ENCODE measurements at regions not wholly inside any gene's neighbourhood (a gene's known extent, or its start where the extent isn't known, plus 50 kb on each side); places are given as distances from the start of the nearest gene placed in this dataset.

- H3K9me3 ChIP-seq (ENCODE audit: low read length) = no peaks in the 10 kb centered on the region
Measured at GRCh38 chr10:61271127-61271780, 181.9 kb downstream of the TMEM26 start.

GRCh38 chr10:61263518-61263917, 189.7 kb downstream of the TMEM26 start:
- H3K4me2 ChIP-seq (ENCODE audit: low read length) = no peak overlapping the region
- intact Hi-C loops (cut with micrococcal nuclease; ENCODE audit: unreplicated experiment) = no loop called here
- no peak for DNase-seq (ENCODE audit: low spot score)

More at GRCh38 chr10:61271127-61271780, 181.9 kb downstream of the TMEM26 start:
- H2AFZ ChIP-seq (ENCODE audit: low read length) = no peak overlapping the region
- no peak overlapping the region for H3K4me3 ChIP-seq (ENCODE audit: low read depth, low read length, poor library complexity, severe bottlenecking)
- ChIA-PET CTCF (ENCODE audit: unreplicated experiment) (no interaction called here), POLR2A (no interaction called here)
- H3K79me2 ChIP-seq (ENCODE audit: insufficient read depth, low read depth, low read length) = no peaks in the 10 kb centered on the region
- H3K4me1 ChIP-seq (ENCODE audit: insufficient read depth, low read length, poor library complexity, severe bottlenecking) = no peaks in the 10 kb centered on the region
- H3K27ac ChIP-seq (ENCODE audit: low read depth, low read length, poor library complexity, severe bottlenecking) = no peak overlapping the region
- no peaks in the 10 kb centered on the region for H3K36me3 ChIP-seq (ENCODE audit: insufficient read depth, low read length)
- H3K9me2 ChIP-seq (ENCODE audit: insufficient read depth, low read length) = no peaks in the 10 kb centered on the region
- DNase-seq (ENCODE audit: low spot score) = no peak
- intact Hi-C loops (cut with micrococcal nuclease; ENCODE audit: unreplicated experiment) = no loop called here
- TF ChIP-seq CTCF (conservative IDR thresholded peaks at IDR 0.05; ENCODE audit: low read length) (no peak), EZH2phosphoT487 (IDR thresholded peaks at IDR 0.05; ENCODE audit: borderline replicate concordance, low read depth, low read length) (no peak)
- no peaks in the 10 kb centered on the region for H4K20me1 ChIP-seq (ENCODE audit: insufficient read depth, low read length)
- no peak overlapping the region for H3K4me2 ChIP-seq (ENCODE audit: low read length)
- no TSS peak for BruUV-seq (replicated peaks)

More at GRCh38 chr10:61263518-61263917, 189.7 kb downstream of the TMEM26 start:
- TF ChIP-seq CTCF (conservative IDR thresholded peaks at IDR 0.05; ENCODE audit: low read length) (no peak), EZH2phosphoT487 (IDR thresholded peaks at IDR 0.05; ENCODE audit: borderline replicate concordance, low read depth, low read length) (no peak)
- Histone ChIP-seq H3K79me2 (ENCODE audit: insufficient read depth, low read depth, low read length) (no peaks in the 10 kb centered on the region), H3K9me2 (ENCODE audit: insufficient read depth, low read length) (no peaks in the 10 kb centered on the region), H3K36me3 (ENCODE audit: insufficient read depth, low read length) (no peaks in the 10 kb centered on the region), H4K20me1 (ENCODE audit: insufficient read depth, low read length) (no peaks in the 10 kb centered on the region), H3K27ac (ENCODE audit: low read depth, low read length, poor library complexity, severe bottlenecking) (no peak overlapping the region), H3K4me1 (ENCODE audit: insufficient read depth, low read length, poor library complexity, severe bottlenecking) (no peaks in the 10 kb centered on the region), H2AFZ (ENCODE audit: low read length) (no peak overlapping the region), H3K4me3 (ENCODE audit: low read depth, low read length, poor library complexity, severe bottlenecking) (no peak overlapping the region), H3K9me3 (ENCODE audit: low read length) (0 out of 2 replicates have a peak, but pooled peaks cover 3% of the 10 kb centered on the region)
- ChIA-PET CTCF (ENCODE audit: unreplicated experiment) (no interaction called here), POLR2A (no interaction called here)
- BruUV-seq (replicated peaks) = no TSS peak

All from OCI-LY7 (cell line).